Adrenal gland (tissue), 5 donors: ENCODE measurements at regions not wholly inside any gene's neighbourhood (a gene's known extent, or its start where the extent isn't known, plus 50 kb on each side); places are given as distances from the start of the nearest gene placed in this dataset.

ENCODE experiments used
- POLR2A ChIP-seq, 2 donors: fragments of 450-650 bp; IDR thresholded peaks; one replicate each; pipeline ENCODE4 v1.6.1; 2017; ENCODE audit warnings: antibody characterized with exemption in 2 of 2, mild to moderate bottlenecking in 2 of 2, moderate library complexity in 1 of 2
- TF ChIP-seq, protein P1 (sequence below), 6 experiments: fragments of 450-650 bp in 4 of 6; fragments of 200-600 bp in 2 of 6; sonication (generic) in 1 of 6; IDR thresholded peaks; 1 replicate in 5 of 6; 2 replicates in 1 of 6; pipeline versions ENCODE4 v1.5.1 to v1.8.0; 2016 to 2021; ENCODE audit warnings: antibody characterized with exemption in 6 of 6, mild to moderate bottlenecking in 2 of 6, moderate library complexity in 1 of 6
- donor health status: DM: no; HTN: no; CAD: no.

GRCh38 chr7:45407730-45408408 is 166.3 kb upstream of the ADCY1 start:
- TF ChIP-seq, protein P1, sequence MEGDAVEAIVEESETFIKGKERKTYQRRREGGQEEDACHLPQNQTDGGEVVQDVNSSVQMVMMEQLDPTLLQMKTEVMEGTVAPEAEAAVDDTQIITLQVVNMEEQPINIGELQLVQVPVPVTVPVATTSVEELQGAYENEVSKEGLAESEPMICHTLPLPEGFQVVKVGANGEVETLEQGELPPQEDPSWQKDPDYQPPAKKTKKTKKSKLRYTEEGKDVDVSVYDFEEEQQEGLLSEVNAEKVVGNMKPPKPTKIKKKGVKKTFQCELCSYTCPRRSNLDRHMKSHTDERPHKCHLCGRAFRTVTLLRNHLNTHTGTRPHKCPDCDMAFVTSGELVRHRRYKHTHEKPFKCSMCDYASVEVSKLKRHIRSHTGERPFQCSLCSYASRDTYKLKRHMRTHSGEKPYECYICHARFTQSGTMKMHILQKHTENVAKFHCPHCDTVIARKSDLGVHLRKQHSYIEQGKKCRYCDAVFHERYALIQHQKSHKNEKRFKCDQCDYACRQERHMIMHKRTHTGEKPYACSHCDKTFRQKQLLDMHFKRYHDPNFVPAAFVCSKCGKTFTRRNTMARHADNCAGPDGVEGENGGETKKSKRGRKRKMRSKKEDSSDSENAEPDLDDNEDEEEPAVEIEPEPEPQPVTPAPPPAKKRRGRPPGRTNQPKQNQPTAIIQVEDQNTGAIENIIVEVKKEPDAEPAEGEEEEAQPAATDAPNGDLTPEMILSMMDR (IDR thresholded peaks at IDR 0.05) = no peak
- TF ChIP-seq POLR2A (IDR thresholded peaks at IDR 0.05) = no peak
